Endothelial cell of umbilical vein (primary cell): ENCODE measurements at regions not wholly inside any gene's neighbourhood (a gene's known extent, or its start where the extent isn't known, plus 50 kb on each side); places are given as distances from the start of the nearest gene placed in this dataset.

Experiments used
- BruUV-seq: library from RNA; stranded (reverse); fragments of 400-500 nt; replicated peaks from 2 replicates; lab custom pipeline; 2021; lab: Mats Ljungman, UMichigan
- CTCF ChIA-PET: fragments of 300-600, 350-600 bp; sonication (Branson Sonifier 250); formaldehyde crosslinking; loops from one replicate; lab custom pipeline; 2021; ENCODE audit warnings: antibody characterized with exemption, inconsistent platforms; lab: Charles Lee
- POLR2A ChIA-PET: fragments of 300-600, 350-600 bp; sonication (Branson Sonifier 250); formaldehyde crosslinking; loops from one replicate; lab custom pipeline; 2021; ENCODE audit warnings: antibody characterized with exemption, inconsistent platforms; lab: Charles Lee
- DNase-seq: peaks from one replicate; pipeline ENCODE4 v3.0.0-alpha.2; 2011; ENCODE audit warnings: low read depth, low spot score
- FAIRE-seq: peaks from 2 replicates; lab custom pipeline; 2011; peaks lifted over from hg19 to GRCh38; lab: Jason Lieb, UNC
- H2AFZ ChIP-seq: 2 replicates; pipeline ENCODE4 v1.6.0; 2012; ENCODE audit warnings: low read depth, low read length, control low read depth, inconsistent platforms
- H3K27ac ChIP-seq: 2 replicates; pipeline ENCODE4 v1.5.1; 2011; ENCODE audit warnings: low read depth, mild to moderate bottlenecking, control low read depth, low read length, moderate library complexity; ENCODE audit not compliant: insufficient read depth
- H3K27me3 ChIP-seq, 2 experiments: 2 replicates each; pipeline versions ENCODE4 v1.6.0 to v1.6.1; 2011; ENCODE audit warnings: low read length in 2 of 2, mixed read lengths in 1 of 2; ENCODE audit not compliant: control insufficient read depth in 2 of 2, insufficient read depth in 2 of 2
- H3K36me3 ChIP-seq, 2 experiments: 2 replicates in 1 of 2; 3 replicates in 1 of 2; pipeline ENCODE4 v1.5.1; 2011; ENCODE audit warnings: low read length in 2 of 2, mild to moderate bottlenecking in 1 of 2, moderate library complexity in 1 of 2; ENCODE audit not compliant: control insufficient read depth in 2 of 2, insufficient read depth in 2 of 2; ENCODE audit errors: extremely low read depth in 1 of 2
- H3K4me1 ChIP-seq: 3 replicates; pipeline ENCODE4 v1.5.1; 2011; ENCODE audit warnings: mild to moderate bottlenecking, low read length; ENCODE audit not compliant: control insufficient read depth, insufficient read depth; ENCODE audit errors: extremely low read depth
- H3K4me2 ChIP-seq: 2 replicates; pipeline ENCODE4 v1.6.1; 2011; ENCODE audit warnings: low read length, control low read depth, mixed read lengths; ENCODE audit not compliant: insufficient read depth
- H3K4me3 ChIP-seq, 3 experiments: fragments of 200-600 bp in 1 of 3; sonication (generic), shearing (Covaris generic) in 1 of 3; replicated peaks in 1 of 3; 2 replicates each; pipeline ENCODE4 v1.5.1; 2011 to 2016; ENCODE audit warnings: control low read depth in 3 of 3, low read length in 3 of 3, mild to moderate bottlenecking in 2 of 3, inconsistent platforms in 1 of 3, low read depth in 1 of 3, moderate library complexity in 1 of 3; ENCODE audit not compliant: insufficient read depth in 1 of 3
- H3K79me2 ChIP-seq: 2 replicates; pipeline ENCODE4 v1.6.0; 2012; ENCODE audit warnings: low read length, inconsistent platforms; ENCODE audit not compliant: control insufficient read depth, insufficient read depth
- H3K9ac ChIP-seq: replicated peaks from 2 replicates; pipeline ENCODE3; 2011; ENCODE audit warnings: low read length, control low read depth; ENCODE audit not compliant: insufficient read depth; ENCODE audit errors: extremely low read depth
- H3K9me1 ChIP-seq: replicated peaks from 3 replicates; pipeline ENCODE4 v1.6.0; 2011; ENCODE audit warnings: mild to moderate bottlenecking, low read length; ENCODE audit not compliant: control insufficient read depth, insufficient read depth; ENCODE audit errors: extremely low read depth
- H3K9me3 ChIP-seq: replicated peaks from 2 replicates; pipeline ENCODE4 v1.5.1; 2012; ENCODE audit warnings: low read length, inconsistent platforms; ENCODE audit not compliant: control insufficient read depth, insufficient read depth
- H4K20me1 ChIP-seq: replicated peaks from 2 replicates; pipeline ENCODE3; 2011; ENCODE audit warnings: mild to moderate bottlenecking, low read length; ENCODE audit not compliant: control insufficient read depth, insufficient read depth; ENCODE audit errors: extremely low read depth
- EZH2 ChIP-seq: IDR thresholded peaks from 2 replicates; pipeline ENCODE4 v1.6.1; 2012; ENCODE audit warnings: borderline replicate concordance, low read depth, mild to moderate bottlenecking, moderate library complexity, low read length, inconsistent platforms; ENCODE audit not compliant: severe bottlenecking
- FOS ChIP-seq: IDR thresholded peaks from 2 replicates; pipeline ENCODE4 v1.6.1; 2011; ENCODE audit warnings: mild to moderate bottlenecking, low read length, moderate library complexity, borderline replicate concordance; ENCODE audit not compliant: insufficient read depth
- GATA2 ChIP-seq: IDR thresholded peaks from 2 replicates; pipeline ENCODE4 v1.7.0; 2011; ENCODE audit warnings: low read depth, mild to moderate bottlenecking, moderate library complexity, mixed read lengths, low read length; ENCODE audit not compliant: insufficient read length, insufficient read depth
- JUN ChIP-seq: IDR thresholded peaks from 2 replicates; pipeline ENCODE4 v1.6.1; 2011; ENCODE audit warnings: borderline replicate concordance, low read depth; ENCODE audit not compliant: insufficient read length, insufficient read depth
- MYC ChIP-seq: IDR thresholded peaks from one replicate; pipeline ENCODE4 v1.6.1; 2011; ENCODE audit warnings: mild to moderate bottlenecking, low read depth, low read length
- POLR2A ChIP-seq: IDR thresholded peaks from 2 replicates; pipeline ENCODE4 v1.6.1; 2012; ENCODE audit warnings: low read depth, mild to moderate bottlenecking, control low read depth, low read length
- POLR2AphosphoS5 ChIP-seq: IDR thresholded peaks from 2 replicates; pipeline ENCODE4 v1.6.1; 2012; ENCODE audit warnings: low read depth, mild to moderate bottlenecking, control low read depth, low read length, moderate library complexity; ENCODE audit not compliant: insufficient read depth
- dilution Hi-C: fragments of 300-500 bp; cut with MboI; formaldehyde crosslinking; loops from one replicate; pipeline ENCODE4 v1.15.0; 2019; ENCODE audit warnings: low sequenced_read_pairs; ENCODE audit not compliant: extremely low pct_ligation_motif_present
- intact Hi-C: fragments of 100-400 bp; cut with micrococcal nuclease; formaldehyde crosslinking; loops from one replicate; pipeline ENCODE4 v1.10.0; 2022
- TF ChIP-seq, protein P1 (sequence below): IDR thresholded peaks from 2 replicates; pipeline ENCODE4 v1.6.1; 2011; ENCODE audit not compliant: insufficient read depth, insufficient read length
- TF ChIP-seq, protein P2 (sequence below), 2 donors: IDR thresholded peaks; 1 replicate in 1 of 2; 2 replicates in 1 of 2; pipeline ENCODE4 v1.5.1; 2011; ENCODE audit warnings: low read length in 2 of 2, mild to moderate bottlenecking in 2 of 2, moderate library complexity in 2 of 2, control low read depth in 1 of 2, inconsistent platforms in 1 of 2, low read depth in 1 of 2; ENCODE audit not compliant: insufficient read depth in 1 of 2; ENCODE audit errors: extremely low read depth in 1 of 2

DNA sequence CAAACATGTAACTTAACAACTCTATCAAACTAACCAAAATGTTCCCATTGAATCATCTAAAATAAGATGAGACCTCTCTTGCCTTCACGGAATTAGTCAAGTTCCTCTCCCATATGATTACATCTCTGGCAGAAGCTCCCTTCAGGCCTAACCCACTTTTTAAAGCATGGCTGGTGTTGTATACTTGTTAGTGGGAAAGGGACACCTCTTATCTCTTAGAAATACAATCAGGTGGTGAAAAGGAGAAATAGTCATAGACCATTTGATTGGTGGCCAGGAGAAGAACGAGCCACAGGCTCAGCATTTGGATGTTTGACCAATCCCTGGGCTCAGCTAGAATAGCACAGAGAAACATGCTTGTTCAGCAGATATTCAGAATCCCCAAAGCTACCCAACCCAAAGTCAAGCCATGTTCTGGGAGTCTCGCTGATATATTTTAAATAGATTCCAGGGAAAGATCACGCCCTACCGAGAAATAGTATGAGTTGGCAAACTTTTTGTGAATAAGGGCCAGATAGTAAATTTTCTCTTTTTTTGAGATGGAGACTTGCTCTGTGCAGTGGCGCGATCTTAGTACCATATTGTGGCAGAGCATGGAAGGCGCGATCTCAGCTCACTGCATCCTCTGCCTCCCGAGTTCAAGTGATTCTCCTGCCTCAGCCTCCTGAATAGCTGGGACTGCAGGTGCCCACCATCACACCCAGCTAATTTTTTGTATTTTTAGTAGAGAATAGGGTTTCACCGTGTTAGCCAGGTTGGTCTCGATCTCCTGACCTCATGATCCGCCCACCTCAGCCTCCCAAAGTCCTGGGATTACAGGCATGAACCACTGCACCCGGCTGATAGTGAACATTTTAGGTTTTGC lies 126.3 kb upstream of the MYLIP start:
- Histone ChIP-seq H3K9me1 (no peaks in the 10 kb centered on the region), H3K36me3 (no peaks in the 10 kb centered on the region), H2AFZ (no peak overlapping the region), H3K9ac (no peak overlapping the region), H3K27ac (no peak overlapping the region), H3K4me1 (peaks cover 9% of the 10 kb centered on the region), H3K9me3 (no peaks in the 10 kb centered on the region), H3K4me3 (no peak overlapping the region), H3K4me2 (no peak overlapping the region), H4K20me1 (no peaks in the 10 kb centered on the region), H3K27me3 (peaks cover 0 to 4% of the 10 kb centered on the region in 2 experiments), H3K79me2 (no peaks in the 10 kb centered on the region)
- CTCF ChIA-PET = interaction anchor here (1.3 kb wide), 1 partner anchor 75 kb away, joined by 3 read pairs; no protein-coding TSS in a partner anchor
- no TSS peak for BruUV-seq
- FAIRE-seq (no peak), DNase-seq (no peak)
- TF ChIP-seq EZH2 = no peak
- TF ChIP-seq, protein P1, sequence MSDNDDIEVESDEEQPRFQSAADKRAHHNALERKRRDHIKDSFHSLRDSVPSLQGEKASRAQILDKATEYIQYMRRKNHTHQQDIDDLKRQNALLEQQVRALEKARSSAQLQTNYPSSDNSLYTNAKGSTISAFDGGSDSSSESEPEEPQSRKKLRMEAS = no peak
- no peak for TF ChIP-seq MYC
- no peak for TF ChIP-seq POLR2A
- TF ChIP-seq, protein P2, sequence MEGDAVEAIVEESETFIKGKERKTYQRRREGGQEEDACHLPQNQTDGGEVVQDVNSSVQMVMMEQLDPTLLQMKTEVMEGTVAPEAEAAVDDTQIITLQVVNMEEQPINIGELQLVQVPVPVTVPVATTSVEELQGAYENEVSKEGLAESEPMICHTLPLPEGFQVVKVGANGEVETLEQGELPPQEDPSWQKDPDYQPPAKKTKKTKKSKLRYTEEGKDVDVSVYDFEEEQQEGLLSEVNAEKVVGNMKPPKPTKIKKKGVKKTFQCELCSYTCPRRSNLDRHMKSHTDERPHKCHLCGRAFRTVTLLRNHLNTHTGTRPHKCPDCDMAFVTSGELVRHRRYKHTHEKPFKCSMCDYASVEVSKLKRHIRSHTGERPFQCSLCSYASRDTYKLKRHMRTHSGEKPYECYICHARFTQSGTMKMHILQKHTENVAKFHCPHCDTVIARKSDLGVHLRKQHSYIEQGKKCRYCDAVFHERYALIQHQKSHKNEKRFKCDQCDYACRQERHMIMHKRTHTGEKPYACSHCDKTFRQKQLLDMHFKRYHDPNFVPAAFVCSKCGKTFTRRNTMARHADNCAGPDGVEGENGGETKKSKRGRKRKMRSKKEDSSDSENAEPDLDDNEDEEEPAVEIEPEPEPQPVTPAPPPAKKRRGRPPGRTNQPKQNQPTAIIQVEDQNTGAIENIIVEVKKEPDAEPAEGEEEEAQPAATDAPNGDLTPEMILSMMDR (IDR thresholded peaks at IDR 0.05; ENCODE audit: extremely low read depth in 1 of 2, insufficient read depth in 1 of 2, low read depth in 1 of 2, low read length in 2 of 2) = no peak
- TF ChIP-seq GATA2 = no peak
- no peak for TF ChIP-seq POLR2AphosphoS5
- no peak for TF ChIP-seq JUN
- no peak for TF ChIP-seq FOS
- intact Hi-C loops (no loop called here), dilution Hi-C loops (no loop called here)
- POLR2A ChIA-PET = no interaction called here
